PC-3 (cell line): ENCODE measurements at regions not wholly inside any gene's neighbourhood (a gene's known extent, or its start where the extent isn't known, plus 50 kb on each side); places are given as distances from the start of the nearest gene placed in this dataset.

Source experiments
- EZH2 ChIP-seq: fragments of 300-600 bp; sonication (generic); IDR thresholded peaks from one replicate; pipeline ENCODE4 v1.6.1; 2017; ENCODE audit warnings: antibody characterized with exemption, mild to moderate bottlenecking, low read length; ENCODE audit not compliant: unreplicated experiment
- TF ChIP-seq, protein P1 (sequence below): fragments of 300-600 bp; sonication (generic); conservative IDR thresholded peaks from 2 replicates; pipeline ENCODE4 v1.5.1; 2017; ENCODE audit warnings: antibody characterized with exemption, low read depth, mild to moderate bottlenecking, low read length

DNA sequence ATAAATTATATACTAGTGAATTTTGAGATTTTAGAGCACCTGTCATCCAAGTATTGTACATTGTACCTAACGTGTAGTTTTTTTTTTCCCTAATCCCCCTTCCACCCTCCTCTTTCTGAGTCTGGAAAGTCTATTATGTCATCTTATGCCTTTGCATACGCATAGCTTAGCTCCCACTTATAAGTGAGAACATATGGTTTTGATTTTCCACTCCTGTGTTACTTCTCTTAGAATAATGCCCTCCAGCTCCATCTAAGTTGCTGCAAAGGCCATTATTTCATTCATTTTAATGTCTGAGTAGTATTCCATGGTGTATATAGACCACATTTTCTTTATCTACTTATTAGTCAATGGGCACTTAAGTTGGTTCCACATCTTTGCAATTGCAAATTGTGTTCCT, 177.0 kb upstream of the C16orf82 start:
- TF ChIP-seq EZH2 = no peak
- TF ChIP-seq, protein P1, sequence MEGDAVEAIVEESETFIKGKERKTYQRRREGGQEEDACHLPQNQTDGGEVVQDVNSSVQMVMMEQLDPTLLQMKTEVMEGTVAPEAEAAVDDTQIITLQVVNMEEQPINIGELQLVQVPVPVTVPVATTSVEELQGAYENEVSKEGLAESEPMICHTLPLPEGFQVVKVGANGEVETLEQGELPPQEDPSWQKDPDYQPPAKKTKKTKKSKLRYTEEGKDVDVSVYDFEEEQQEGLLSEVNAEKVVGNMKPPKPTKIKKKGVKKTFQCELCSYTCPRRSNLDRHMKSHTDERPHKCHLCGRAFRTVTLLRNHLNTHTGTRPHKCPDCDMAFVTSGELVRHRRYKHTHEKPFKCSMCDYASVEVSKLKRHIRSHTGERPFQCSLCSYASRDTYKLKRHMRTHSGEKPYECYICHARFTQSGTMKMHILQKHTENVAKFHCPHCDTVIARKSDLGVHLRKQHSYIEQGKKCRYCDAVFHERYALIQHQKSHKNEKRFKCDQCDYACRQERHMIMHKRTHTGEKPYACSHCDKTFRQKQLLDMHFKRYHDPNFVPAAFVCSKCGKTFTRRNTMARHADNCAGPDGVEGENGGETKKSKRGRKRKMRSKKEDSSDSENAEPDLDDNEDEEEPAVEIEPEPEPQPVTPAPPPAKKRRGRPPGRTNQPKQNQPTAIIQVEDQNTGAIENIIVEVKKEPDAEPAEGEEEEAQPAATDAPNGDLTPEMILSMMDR = no peak
